ENCODE measurements at regions not wholly inside any gene's neighbourhood (a gene's known extent, or its start where the extent isn't known, plus 50 kb on each side); places are given as distances from the start of the nearest gene placed in this dataset.

DNA sequence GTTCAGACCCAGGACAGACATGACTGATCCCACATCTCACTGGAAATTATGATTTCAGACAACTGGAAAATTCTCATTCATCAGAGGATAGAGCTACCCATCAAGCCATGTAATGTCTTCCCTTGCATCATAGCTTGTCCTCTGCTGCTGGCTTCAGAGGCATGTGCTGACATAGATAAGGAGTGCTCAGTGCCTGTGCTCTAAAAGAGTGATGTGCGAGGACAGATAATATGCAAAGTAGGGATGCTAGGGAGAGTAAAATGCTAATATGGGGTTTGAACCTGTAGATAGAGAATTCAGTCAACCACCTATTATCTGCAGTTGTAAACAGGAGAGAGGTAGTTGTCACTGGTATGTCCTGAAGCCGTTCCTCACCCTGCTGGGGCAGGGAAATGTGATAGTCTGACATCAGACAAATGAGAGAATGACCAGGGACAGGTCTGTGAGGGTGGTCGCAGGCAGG, 349.7 kb upstream of the CCL2 start:
- no peak overlapping the region for H3K4me3 Mint-ChIP-seq (ENCODE audit: unreplicated experiment)
- TF ChIP-seq, protein P1, sequence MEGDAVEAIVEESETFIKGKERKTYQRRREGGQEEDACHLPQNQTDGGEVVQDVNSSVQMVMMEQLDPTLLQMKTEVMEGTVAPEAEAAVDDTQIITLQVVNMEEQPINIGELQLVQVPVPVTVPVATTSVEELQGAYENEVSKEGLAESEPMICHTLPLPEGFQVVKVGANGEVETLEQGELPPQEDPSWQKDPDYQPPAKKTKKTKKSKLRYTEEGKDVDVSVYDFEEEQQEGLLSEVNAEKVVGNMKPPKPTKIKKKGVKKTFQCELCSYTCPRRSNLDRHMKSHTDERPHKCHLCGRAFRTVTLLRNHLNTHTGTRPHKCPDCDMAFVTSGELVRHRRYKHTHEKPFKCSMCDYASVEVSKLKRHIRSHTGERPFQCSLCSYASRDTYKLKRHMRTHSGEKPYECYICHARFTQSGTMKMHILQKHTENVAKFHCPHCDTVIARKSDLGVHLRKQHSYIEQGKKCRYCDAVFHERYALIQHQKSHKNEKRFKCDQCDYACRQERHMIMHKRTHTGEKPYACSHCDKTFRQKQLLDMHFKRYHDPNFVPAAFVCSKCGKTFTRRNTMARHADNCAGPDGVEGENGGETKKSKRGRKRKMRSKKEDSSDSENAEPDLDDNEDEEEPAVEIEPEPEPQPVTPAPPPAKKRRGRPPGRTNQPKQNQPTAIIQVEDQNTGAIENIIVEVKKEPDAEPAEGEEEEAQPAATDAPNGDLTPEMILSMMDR (IDR thresholded peaks at IDR 0.05; ENCODE audit: insufficient read depth in 1 of 2, low read depth in 1 of 2, low read length in 1 of 2, severe bottlenecking in 1 of 2, unreplicated experiment in 1 of 2): no peak
- no peak overlapping the region for H3K27ac Mint-ChIP-seq (ENCODE audit: unreplicated experiment)
- intact Hi-C loops (cut with micrococcal nuclease; ENCODE audit: unreplicated experiment): no loop called here
- H3K9me3 Mint-ChIP-seq (ENCODE audit: unreplicated experiment): no peaks in the 10 kb centered on the region
- H3K4me1 Mint-ChIP-seq (ENCODE audit: low read depth, unreplicated experiment): no peaks in the 10 kb centered on the region
- peaks cover 21% of the 10 kb centered on the region for H3K27me3 Mint-ChIP-seq (ENCODE audit: insufficient read depth, unreplicated experiment)
- no TSS peak for BruUV-seq (replicated peaks)
- Histone ChIP-seq H3K9me3 (no peaks in the 10 kb centered on the region), H3K4me1 (no peaks in the 10 kb centered on the region), H3K4me3 (ENCODE audit: low read depth, low read length) (no peak overlapping the region), H3K27me3 (replicated peaks; ENCODE audit: control insufficient read depth, insufficient read depth, low read length) (no peaks in the 10 kb centered on the region), H3K36me3 (ENCODE audit: control insufficient read depth, insufficient read depth, low read length) (no peaks in the 10 kb centered on the region)
- CTCF ChIA-PET: no interaction called here
- POLR2A ChIA-PET: no interaction called here
- peaks cover 5% of the 10 kb centered on the region for H3K36me3 Mint-ChIP-seq (ENCODE audit: insufficient read depth, unreplicated experiment)
- no peak for DNase-seq

DNA sequence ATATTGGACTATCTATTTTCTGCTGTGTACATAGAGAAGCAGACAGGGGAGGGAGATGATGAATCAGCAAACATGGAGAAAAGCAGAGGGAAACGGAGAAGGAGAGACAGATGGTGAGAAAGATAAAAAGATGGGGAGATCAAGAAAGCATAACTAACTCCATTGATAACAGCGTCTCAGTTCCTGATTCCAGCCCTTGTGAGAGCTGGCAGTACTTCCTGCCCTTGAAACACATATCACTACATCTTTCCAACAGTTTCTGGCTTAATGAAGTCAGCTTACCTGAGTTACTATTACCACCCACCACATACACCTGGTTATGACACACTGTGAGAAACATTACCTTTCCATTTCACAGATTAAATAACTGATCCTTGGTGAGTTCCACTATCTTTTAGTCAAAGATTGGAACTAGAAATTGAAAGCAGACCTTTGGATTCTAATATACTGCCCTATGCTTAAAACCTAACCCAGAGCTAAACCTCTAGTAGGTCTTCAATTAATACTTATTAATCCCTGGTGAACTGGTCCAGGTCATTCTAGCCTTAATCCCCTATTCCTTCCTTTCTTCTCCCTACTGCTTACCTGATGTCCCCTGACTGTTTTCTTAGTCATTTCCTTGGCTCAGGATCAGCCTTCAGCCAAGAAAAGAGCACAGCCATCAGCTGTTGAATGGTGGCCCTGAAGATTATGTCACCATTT, 346.6 kb upstream of the CCL2 start:
- CTCF ChIA-PET: no interaction called here
- no peak overlapping the region for H3K4me3 Mint-ChIP-seq (ENCODE audit: unreplicated experiment)
- H3K27ac Mint-ChIP-seq (ENCODE audit: unreplicated experiment): no peak overlapping the region
- H3K27me3 Mint-ChIP-seq (ENCODE audit: insufficient read depth, unreplicated experiment): peaks cover 17% of the 10 kb centered on the region
- Histone ChIP-seq H3K4me1 (no peaks in the 10 kb centered on the region), H3K9me3 (no peaks in the 10 kb centered on the region), H3K27me3 (replicated peaks; ENCODE audit: control insufficient read depth, insufficient read depth, low read length) (no peaks in the 10 kb centered on the region), H3K36me3 (ENCODE audit: control insufficient read depth, insufficient read depth, low read length) (no peaks in the 10 kb centered on the region), H3K4me3 (ENCODE audit: low read depth, low read length) (no peak overlapping the region)
- H3K4me1 Mint-ChIP-seq (ENCODE audit: low read depth, unreplicated experiment): no peaks in the 10 kb centered on the region
- no peaks in the 10 kb centered on the region for H3K36me3 Mint-ChIP-seq (ENCODE audit: insufficient read depth, unreplicated experiment)
- TF ChIP-seq, protein P1 (IDR thresholded peaks at IDR 0.05; ENCODE audit: insufficient read depth in 1 of 2, low read depth in 1 of 2, low read length in 1 of 2, severe bottlenecking in 1 of 2, unreplicated experiment in 1 of 2): no peak
- no peaks in the 10 kb centered on the region for H3K9me3 Mint-ChIP-seq (ENCODE audit: unreplicated experiment)
- intact Hi-C loops (cut with micrococcal nuclease; ENCODE audit: unreplicated experiment): no loop called here
- no peak for DNase-seq
- no TSS peak for BruUV-seq (replicated peaks)
- POLR2A ChIA-PET: no interaction called here

DNA sequence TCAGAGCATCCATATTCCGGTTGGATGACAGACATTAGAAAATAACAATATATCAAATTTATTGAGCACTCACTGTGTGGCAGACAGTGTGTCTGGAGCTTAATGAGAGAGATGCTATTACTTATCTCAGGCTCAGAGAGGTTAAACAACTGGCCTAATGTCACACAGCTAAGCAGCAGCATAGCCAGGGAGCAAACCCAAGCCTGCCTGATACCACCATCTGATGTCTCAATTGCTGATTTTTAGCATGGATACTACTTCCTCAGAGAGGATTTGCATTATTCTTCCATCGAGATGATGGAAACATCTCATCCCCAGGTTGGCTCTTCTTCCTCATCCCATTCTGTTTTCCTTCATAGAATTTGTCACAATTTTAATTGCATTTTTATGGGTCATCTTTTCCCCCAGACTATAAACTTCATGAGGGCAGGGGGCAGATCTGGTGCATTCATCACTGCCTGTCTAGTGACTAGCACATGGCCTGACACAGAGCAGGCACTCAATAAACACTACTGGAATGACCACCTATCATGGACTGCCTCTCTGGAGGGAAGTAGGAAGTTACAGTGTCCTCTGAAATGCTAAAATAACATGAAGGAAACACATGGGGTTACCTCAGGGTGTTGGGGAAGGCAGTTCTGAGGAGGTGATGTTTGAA, 344.8 kb upstream of the CCL2 start:
- intact Hi-C loops (cut with micrococcal nuclease; ENCODE audit: unreplicated experiment): no loop called here
- Histone ChIP-seq H3K4me3 (ENCODE audit: low read depth, low read length) (no peak overlapping the region), H3K36me3 (ENCODE audit: control insufficient read depth, insufficient read depth, low read length) (no peaks in the 10 kb centered on the region), H3K9me3 (no peaks in the 10 kb centered on the region), H3K27me3 (replicated peaks; ENCODE audit: control insufficient read depth, insufficient read depth, low read length) (no peaks in the 10 kb centered on the region; the same call in 1 of the 2 replicates), H3K4me1 (no peaks in the 10 kb centered on the region)
- ChIA-PET CTCF (no interaction called here), POLR2A (no interaction called here)
- Mint-ChIP-seq H3K36me3 (ENCODE audit: insufficient read depth, unreplicated experiment) (no peaks in the 10 kb centered on the region), H3K4me1 (ENCODE audit: low read depth, unreplicated experiment) (no peaks in the 10 kb centered on the region), H3K27me3 (ENCODE audit: insufficient read depth, unreplicated experiment) (peaks cover 18% of the 10 kb centered on the region), H3K9me3 (ENCODE audit: unreplicated experiment) (no peaks in the 10 kb centered on the region), H3K4me3 (ENCODE audit: unreplicated experiment) (no peak overlapping the region), H3K27ac (ENCODE audit: unreplicated experiment) (no peak overlapping the region)
- DNase-seq: no peak
- no TSS peak for BruUV-seq (replicated peaks)
- TF ChIP-seq, protein P1 (IDR thresholded peaks at IDR 0.05; ENCODE audit: insufficient read depth in 1 of 2, low read depth in 1 of 2, low read length in 1 of 2, severe bottlenecking in 1 of 2, unreplicated experiment in 1 of 2): no peak
